ENCODE measurements at regions not wholly inside any gene's neighbourhood (a gene's known extent, or its start where the extent isn't known, plus 50 kb on each side); places are given as distances from the start of the nearest gene placed in this dataset.

- DNase-seq (no peak), ATAC-seq (ENCODE audit: low read depth) (no peak)
- Mint-ChIP-seq H3K27ac (no peak overlapping the region), H3K36me3 (no peaks in the 10 kb centered on the region), H3K9me3 (no peaks in the 10 kb centered on the region), H3K4me1 (no peaks in the 10 kb centered on the region), H3K27me3 (no peaks in the 10 kb centered on the region), H3K4me3 (no peak overlapping the region)
- POLR2A ChIA-PET: no interaction called here
These were observed 121.8 kb upstream of the SLC35B3 start for GRCh38 chr6:8557014-8557748.

GRCh38 chr6:8556370-8557013, 121.1 kb upstream of the SLC35B3 start:
- Mint-ChIP-seq H3K36me3 (no peaks in the 10 kb centered on the region), H3K4me3 (no peak overlapping the region), H3K4me1 (no peaks in the 10 kb centered on the region), H3K27ac (no peak overlapping the region), H3K27me3 (peaks cover 4% of the 10 kb centered on the region), H3K9me3 (no peaks in the 10 kb centered on the region)
- POLR2A ChIA-PET: no interaction called here
- DNase-seq (no peak), ATAC-seq (ENCODE audit: low read depth) (no peak)

- Mint-ChIP-seq H3K36me3 (no peaks in the 10 kb centered on the region), H3K9me3 (no peaks in the 10 kb centered on the region), H3K27me3 (peaks cover 5% of the 10 kb centered on the region), H3K4me1 (no peaks in the 10 kb centered on the region), H3K4me3 (no peak overlapping the region), H3K27ac (no peak overlapping the region)
- POLR2A ChIA-PET: no interaction called here
- DNase-seq (no peak), ATAC-seq (ENCODE audit: low read depth) (no peak)
These were observed 116.6 kb upstream of the SLC35B3 start for GRCh38 chr6:8551993-8552392.

GRCh38 chr6:8551386-8551785, 116.0 kb upstream of the SLC35B3 start:
- no peak overlapping the region for H3K27ac Mint-ChIP-seq
- DNase-seq (no peak), ATAC-seq (ENCODE audit: low read depth) (no peak)
- H3K4me3 Mint-ChIP-seq: no peak overlapping the region
- peaks cover 5% of the 10 kb centered on the region for H3K27me3 Mint-ChIP-seq
- H3K9me3 Mint-ChIP-seq: peaks cover 1% of the 10 kb centered on the region
- H3K36me3 Mint-ChIP-seq: no peaks in the 10 kb centered on the region
- POLR2A ChIA-PET: no interaction called here
- H3K4me1 Mint-ChIP-seq: no peaks in the 10 kb centered on the region

GRCh38 chr6:8549074-8549790, 113.9 kb upstream of the SLC35B3 start:
- ATAC-seq (ENCODE audit: low read depth) (no peak), DNase-seq (no peak)
- Mint-ChIP-seq H3K36me3 (no peaks in the 10 kb centered on the region), H3K4me1 (no peaks in the 10 kb centered on the region), H3K4me3 (no peak overlapping the region), H3K27ac (no peak overlapping the region), H3K27me3 (peaks cover 5% of the 10 kb centered on the region), H3K9me3 (peaks cover 1% of the 10 kb centered on the region)
- POLR2A ChIA-PET: no interaction called here

- POLR2A ChIA-PET: no interaction called here
- H3K27ac Mint-ChIP-seq: no peak overlapping the region
- H3K4me1 Mint-ChIP-seq: no peaks in the 10 kb centered on the region
These were observed 111.2 kb upstream of the SLC35B3 start for GRCh38 chr6:8546496-8546895.

GRCh38 chr6:8545336-8545735, 110.0 kb upstream of the SLC35B3 start:
- no peak overlapping the region for H3K27ac Mint-ChIP-seq
- no peak for DNase-seq
- POLR2A ChIA-PET: no interaction called here
- no peak overlapping the region for H3K4me3 Mint-ChIP-seq
- H3K9me3 Mint-ChIP-seq: peaks cover 1% of the 10 kb centered on the region
- H3K36me3 Mint-ChIP-seq: no peaks in the 10 kb centered on the region
- ATAC-seq (ENCODE audit: low read depth): no peak
- H3K4me1 Mint-ChIP-seq: no peaks in the 10 kb centered on the region
- no peaks in the 10 kb centered on the region for H3K27me3 Mint-ChIP-seq

More at GRCh38 chr6:8546496-8546895, 111.2 kb upstream of the SLC35B3 start:
- peaks cover under 1% of the 10 kb centered on the region for H3K27me3 Mint-ChIP-seq
- DNase-seq: no peak
- no peaks in the 10 kb centered on the region for H3K36me3 Mint-ChIP-seq
- no peak overlapping the region for H3K4me3 Mint-ChIP-seq
- no peak for ATAC-seq (ENCODE audit: low read depth)
- H3K9me3 Mint-ChIP-seq: peaks cover 1% of the 10 kb centered on the region

GRCh38 chr6:8543714-8544113, 108.4 kb upstream of the SLC35B3 start:
- H3K27ac Mint-ChIP-seq: no peak overlapping the region
- no peak for DNase-seq
- H3K36me3 Mint-ChIP-seq: peaks cover 2% of the 10 kb centered on the region
- no peaks in the 10 kb centered on the region for H3K4me1 Mint-ChIP-seq
- POLR2A ChIA-PET: no interaction called here
- no peaks in the 10 kb centered on the region for H3K27me3 Mint-ChIP-seq
- no peak for ATAC-seq (ENCODE audit: low read depth)
- peaks cover 3% of the 10 kb centered on the region for H3K9me3 Mint-ChIP-seq
- no peak overlapping the region for H3K4me3 Mint-ChIP-seq

- POLR2A ChIA-PET: no interaction called here
- Mint-ChIP-seq H3K4me3 (no peak overlapping the region), H3K27me3 (no peaks in the 10 kb centered on the region), H3K27ac (no peak overlapping the region), H3K4me1 (no peaks in the 10 kb centered on the region), H3K9me3 (peaks cover 3% of the 10 kb centered on the region), H3K36me3 (peaks cover 2% of the 10 kb centered on the region)
- ATAC-seq (ENCODE audit: low read depth) (no peak), DNase-seq (no peak)
These were observed 104.1 kb upstream of the SLC35B3 start for GRCh38 chr6:8539453-8539852.

GRCh38 chr6:8536122-8536521, 100.8 kb upstream of the SLC35B3 start:
- no peak for DNase-seq
- POLR2A ChIA-PET: no interaction called here
- no peak overlapping the region for H3K4me3 Mint-ChIP-seq
- no peaks in the 10 kb centered on the region for H3K4me1 Mint-ChIP-seq
- H3K9me3 Mint-ChIP-seq: peaks cover 3% of the 10 kb centered on the region
- H3K36me3 Mint-ChIP-seq: peaks cover 2% of the 10 kb centered on the region
- H3K27ac Mint-ChIP-seq: no peak overlapping the region
- H3K27me3 Mint-ChIP-seq: no peaks in the 10 kb centered on the region
- no peak for ATAC-seq (ENCODE audit: low read depth)

GRCh38 chr6:8535519-8535918, 100.2 kb upstream of the SLC35B3 start:
- Mint-ChIP-seq H3K9me3 (peaks cover 3% of the 10 kb centered on the region), H3K27ac (no peak overlapping the region), H3K4me1 (no peaks in the 10 kb centered on the region), H3K4me3 (no peak overlapping the region), H3K36me3 (peaks cover 2% of the 10 kb centered on the region), H3K27me3 (no peaks in the 10 kb centered on the region)
- DNase-seq (no peak), ATAC-seq (ENCODE audit: low read depth) (no peak)
- POLR2A ChIA-PET: no interaction called here

- H3K9me3 Mint-ChIP-seq: no peaks in the 10 kb centered on the region
- no peaks in the 10 kb centered on the region for H3K27me3 Mint-ChIP-seq
- no peak overlapping the region for H3K27ac Mint-ChIP-seq
- H3K4me3 Mint-ChIP-seq: no peak overlapping the region
- ATAC-seq (ENCODE audit: low read depth) (no peak), DNase-seq (no peak)
- H3K36me3 Mint-ChIP-seq: no peaks in the 10 kb centered on the region
- H3K4me1 Mint-ChIP-seq: no peaks in the 10 kb centered on the region
- POLR2A ChIA-PET: no interaction called here
These were observed 95.6 kb upstream of the SLC35B3 start for GRCh38 chr6:8530785-8531435.

GRCh38 chr6:8529250-8529649, 93.9 kb upstream of the SLC35B3 start:
- ATAC-seq (ENCODE audit: low read depth): no peak
- no peak overlapping the region for H3K4me3 Mint-ChIP-seq
- H3K9me3 Mint-ChIP-seq: no peaks in the 10 kb centered on the region
- POLR2A ChIA-PET: no interaction called here
- H3K27me3 Mint-ChIP-seq: no peaks in the 10 kb centered on the region
- no peaks in the 10 kb centered on the region for H3K36me3 Mint-ChIP-seq
- no peaks in the 10 kb centered on the region for H3K4me1 Mint-ChIP-seq
- H3K27ac Mint-ChIP-seq: no peak overlapping the region
- DNase-seq: no peak

GRCh38 chr6:8527818-8528217, 92.5 kb upstream of the SLC35B3 start:
- no peaks in the 10 kb centered on the region for H3K9me3 Mint-ChIP-seq
- no peak for DNase-seq
- H3K36me3 Mint-ChIP-seq: no peaks in the 10 kb centered on the region
- ATAC-seq (ENCODE audit: low read depth): no peak
- no peak overlapping the region for H3K27ac Mint-ChIP-seq
- H3K27me3 Mint-ChIP-seq: no peaks in the 10 kb centered on the region
- no peaks in the 10 kb centered on the region for H3K4me1 Mint-ChIP-seq
- POLR2A ChIA-PET: no interaction called here
- H3K4me3 Mint-ChIP-seq: no peak overlapping the region
